Transverse colon (tissue), 4 donors: ENCODE measurements at regions not wholly inside any gene's neighbourhood (a gene's known extent, or its start where the extent isn't known, plus 50 kb on each side); places are given as distances from the start of the nearest gene placed in this dataset.

Experiments
- EP300 ChIP-seq: sonication (generic); formaldehyde crosslinking; IDR thresholded peaks from one replicate; pipeline ENCODE4 v1.6.1; 2017; ENCODE audit warnings: antibody characterized with exemption, low read depth
- POLR2A ChIP-seq: fragments of 450-650 bp; IDR thresholded peaks from one replicate; pipeline ENCODE4 v1.6.1; 2016; ENCODE audit warnings: antibody characterized with exemption, mild to moderate bottlenecking, moderate library complexity
- POLR2AphosphoS5 ChIP-seq, 3 donors: sonication (generic); formaldehyde crosslinking; IDR thresholded peaks; one replicate each; pipeline ENCODE4 v1.6.1; 2016; ENCODE audit warnings: antibody characterized with exemption in 3 of 3
- TF ChIP-seq, protein P1 (sequence below), 5 experiments: fragments of 200-600 bp in 3 of 5; fragments of 450-650 bp in 2 of 5; sonication (generic) in 3 of 5; IDR thresholded peaks; 1 replicate in 2 of 5; 2 replicates in 3 of 5; pipeline ENCODE4 v1.5.1; 2016 to 2017; ENCODE audit warnings: antibody characterized with exemption in 5 of 5, inconsistent platforms in 3 of 5, mild to moderate bottlenecking in 2 of 5, moderate library complexity in 1 of 5

DNA sequence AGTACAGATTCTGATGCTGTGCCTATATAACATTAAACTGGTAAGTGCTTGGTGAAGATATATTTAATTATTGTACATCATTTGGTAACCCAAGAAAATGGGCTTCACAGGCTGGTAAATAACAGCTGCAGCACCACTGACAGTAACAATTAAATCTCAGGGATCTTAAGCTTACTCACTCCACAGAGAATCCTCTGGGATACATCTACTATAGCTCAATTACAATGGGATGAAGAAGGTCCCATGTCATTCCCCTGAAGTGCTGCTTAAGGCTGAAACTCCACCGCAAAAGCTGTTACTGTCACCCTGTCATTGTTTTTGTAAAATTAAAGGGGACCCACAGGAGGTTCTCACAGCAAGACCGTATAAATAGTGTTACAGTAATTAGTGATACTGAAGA, 153.0 kb downstream of the IMPG2 start:
- no peak for TF ChIP-seq POLR2A
- no peak for TF ChIP-seq EP300
- TF ChIP-seq, protein P1, sequence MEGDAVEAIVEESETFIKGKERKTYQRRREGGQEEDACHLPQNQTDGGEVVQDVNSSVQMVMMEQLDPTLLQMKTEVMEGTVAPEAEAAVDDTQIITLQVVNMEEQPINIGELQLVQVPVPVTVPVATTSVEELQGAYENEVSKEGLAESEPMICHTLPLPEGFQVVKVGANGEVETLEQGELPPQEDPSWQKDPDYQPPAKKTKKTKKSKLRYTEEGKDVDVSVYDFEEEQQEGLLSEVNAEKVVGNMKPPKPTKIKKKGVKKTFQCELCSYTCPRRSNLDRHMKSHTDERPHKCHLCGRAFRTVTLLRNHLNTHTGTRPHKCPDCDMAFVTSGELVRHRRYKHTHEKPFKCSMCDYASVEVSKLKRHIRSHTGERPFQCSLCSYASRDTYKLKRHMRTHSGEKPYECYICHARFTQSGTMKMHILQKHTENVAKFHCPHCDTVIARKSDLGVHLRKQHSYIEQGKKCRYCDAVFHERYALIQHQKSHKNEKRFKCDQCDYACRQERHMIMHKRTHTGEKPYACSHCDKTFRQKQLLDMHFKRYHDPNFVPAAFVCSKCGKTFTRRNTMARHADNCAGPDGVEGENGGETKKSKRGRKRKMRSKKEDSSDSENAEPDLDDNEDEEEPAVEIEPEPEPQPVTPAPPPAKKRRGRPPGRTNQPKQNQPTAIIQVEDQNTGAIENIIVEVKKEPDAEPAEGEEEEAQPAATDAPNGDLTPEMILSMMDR (IDR thresholded peaks at IDR 0.05), result no peak
- TF ChIP-seq POLR2AphosphoS5 (IDR thresholded peaks at IDR 0.05), result no peak
